Posterior vena cava (tissue), 2 donors: ENCODE measurements at regions not wholly inside any gene's neighbourhood (a gene's known extent, or its start where the extent isn't known, plus 50 kb on each side); places are given as distances from the start of the nearest gene placed in this dataset.
"Not testable (repeated sequence)": the region's sequence is repeated elsewhere in the genome, so short reads cannot be mapped to it uniquely, and the experiment has no call there.

Source experiments
- DNase-seq: peaks from one replicate; pipeline ENCODE4 v3.0.0-alpha.2; 2020; ENCODE audit warnings: low spot score
- intact Hi-C, 2 donors: fragments of 100-400 bp; cut with DNase I; formaldehyde crosslinking; loops; one replicate each; pipeline versions ENCODE4 v1.14.1 to v1.14.2; 2022 to 2023
- donor health status: DM: yes; HTN: yes; CAD: no.
- donor health status: DM: yes; HTN: yes; CAD: no.

GRCh38 chr4:189664693-189665250 lies 275.9 kb upstream of the FRG1 start:
- intact Hi-C loops, result no loop called here
- DNase-seq, result no peak

GRCh38 chr4:189665712-189666305 lies 274.9 kb upstream of the FRG1 start:
- intact Hi-C loops, result not testable (repeated sequence)

GRCh38 chr4:189667386-189667785 lies 273.3 kb upstream of the FRG1 start:
- DNase-seq, intact Hi-C loops: not testable (repeated sequence)

More at GRCh38 chr4:189665712-189666305, 274.9 kb upstream of the FRG1 start:
- DNase-seq, result not testable (repeated sequence)

GRCh38 chr4:189697675-189698245 lies 242.9 kb upstream of the FRG1 start:
- intact Hi-C loops, result not testable (repeated sequence)

DNA sequence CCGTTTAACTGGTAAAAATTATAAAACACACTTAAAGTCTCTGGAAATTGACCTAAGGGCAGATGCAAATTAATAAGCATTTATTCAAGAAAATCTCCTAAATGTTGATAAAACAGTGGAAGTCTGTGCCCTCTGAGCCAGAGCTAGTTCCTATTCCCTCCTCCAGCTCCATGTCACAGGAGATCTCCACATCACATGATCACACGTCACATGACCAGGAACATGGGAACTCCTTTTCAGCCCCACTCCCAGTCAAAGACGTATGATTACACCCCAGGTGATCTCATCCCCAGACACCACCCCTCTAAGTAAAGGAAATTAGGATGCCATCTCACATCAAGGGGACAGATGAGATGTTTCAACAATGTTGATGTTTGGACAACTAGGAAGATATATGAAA lies 237.7 kb upstream of the FRG1 start:
- DNase-seq, intact Hi-C loops: not testable (repeated sequence)

More at GRCh38 chr4:189697675-189698245, 242.9 kb upstream of the FRG1 start:
- not testable (repeated sequence) for DNase-seq

GRCh38 chr4:189706821-189707220 lies 233.9 kb upstream of the FRG1 start:
- DNase-seq, intact Hi-C loops: not testable (repeated sequence)

DNA sequence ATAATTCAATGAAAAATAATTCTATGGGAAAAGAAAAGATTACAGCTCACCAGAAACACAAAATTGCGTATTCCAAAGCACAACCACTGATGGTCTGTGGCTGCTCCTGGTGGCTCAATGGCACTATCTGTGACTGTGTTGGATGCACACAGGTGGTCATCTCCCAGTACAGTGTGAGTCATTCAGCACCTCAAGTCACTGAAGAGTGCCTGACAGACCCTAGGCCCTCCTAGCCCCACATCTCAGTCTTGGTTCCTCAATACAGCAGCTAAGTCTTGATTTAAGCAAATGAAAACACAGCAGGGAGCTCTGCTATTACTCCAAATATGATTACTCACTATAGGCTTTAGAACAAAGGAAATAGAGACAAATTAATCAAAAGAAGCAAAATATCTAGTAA lies 233.4 kb upstream of the FRG1 start:
- DNase-seq, intact Hi-C loops: not testable (repeated sequence)

DNA sequence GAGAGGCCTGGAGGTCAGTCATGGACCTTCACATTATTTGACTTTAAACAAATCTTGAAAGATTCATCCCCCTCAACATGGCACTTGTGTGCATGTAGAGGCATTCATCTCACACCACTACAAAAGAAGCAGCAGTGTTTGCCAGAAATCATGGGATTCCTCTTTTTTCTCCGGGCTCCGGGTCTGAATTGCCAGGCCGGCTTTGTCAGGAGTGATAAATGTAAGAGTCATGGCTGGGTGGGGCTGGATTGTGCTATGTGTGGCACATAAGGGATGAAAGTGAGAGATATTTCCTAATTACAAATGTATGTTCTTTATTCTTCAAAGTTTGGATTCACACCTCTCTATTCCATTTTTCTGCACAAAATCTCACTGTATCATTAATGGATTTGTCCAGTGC lies 228.7 kb upstream of the FRG1 start:
- intact Hi-C loops, DNase-seq: not testable (repeated sequence)

DNA sequence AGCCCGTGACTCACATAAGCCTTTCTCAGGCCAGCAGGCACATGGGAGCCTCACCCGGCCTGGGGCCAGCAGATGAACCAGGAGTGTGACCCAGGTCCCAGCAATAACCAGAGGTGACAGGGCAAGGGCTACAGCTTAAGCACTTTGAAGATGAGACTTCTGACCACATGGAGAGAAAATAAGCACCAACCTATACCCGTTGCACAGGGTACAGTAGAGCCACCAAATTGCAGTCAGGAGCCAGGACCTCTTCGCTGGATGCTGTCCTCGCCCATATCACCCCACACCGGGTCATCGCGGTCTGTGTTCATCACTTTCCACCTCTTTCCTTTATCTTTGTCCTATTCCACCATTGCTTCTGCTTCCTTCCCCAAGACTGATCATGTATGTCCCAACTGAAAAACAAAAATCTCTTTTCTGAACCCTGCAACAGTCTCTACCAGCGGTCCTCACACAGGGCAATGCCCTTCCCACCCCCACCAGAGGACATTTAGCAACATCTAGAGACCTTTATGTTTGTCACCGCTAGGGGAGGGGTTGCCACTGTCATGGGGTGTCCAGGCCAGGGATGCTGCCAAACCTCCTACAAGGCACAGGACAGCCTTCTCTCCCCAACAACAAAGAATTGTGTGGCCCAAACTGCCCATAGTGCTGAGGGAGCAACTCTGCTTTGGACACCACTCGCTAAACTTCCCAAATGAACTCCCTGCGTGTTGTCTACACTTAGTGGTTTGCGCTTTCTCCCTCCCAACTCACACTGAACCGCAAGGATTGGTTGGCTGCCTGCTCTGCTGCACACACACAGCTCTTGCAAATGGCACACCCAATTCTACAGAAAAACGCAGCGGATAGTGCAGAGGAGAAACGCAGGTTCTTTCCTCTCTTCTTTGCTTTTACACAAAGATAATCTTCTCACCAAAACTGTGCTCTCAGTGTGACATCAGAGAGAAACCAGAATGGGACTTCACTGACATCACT lies 219.4 kb upstream of the FRG1 start:
- intact Hi-C loops, DNase-seq: not testable (repeated sequence)

GRCh38 chr4:189722324-189723003 lies 218.2 kb upstream of the FRG1 start:
- DNase-seq, intact Hi-C loops: not testable (repeated sequence)

DNA sequence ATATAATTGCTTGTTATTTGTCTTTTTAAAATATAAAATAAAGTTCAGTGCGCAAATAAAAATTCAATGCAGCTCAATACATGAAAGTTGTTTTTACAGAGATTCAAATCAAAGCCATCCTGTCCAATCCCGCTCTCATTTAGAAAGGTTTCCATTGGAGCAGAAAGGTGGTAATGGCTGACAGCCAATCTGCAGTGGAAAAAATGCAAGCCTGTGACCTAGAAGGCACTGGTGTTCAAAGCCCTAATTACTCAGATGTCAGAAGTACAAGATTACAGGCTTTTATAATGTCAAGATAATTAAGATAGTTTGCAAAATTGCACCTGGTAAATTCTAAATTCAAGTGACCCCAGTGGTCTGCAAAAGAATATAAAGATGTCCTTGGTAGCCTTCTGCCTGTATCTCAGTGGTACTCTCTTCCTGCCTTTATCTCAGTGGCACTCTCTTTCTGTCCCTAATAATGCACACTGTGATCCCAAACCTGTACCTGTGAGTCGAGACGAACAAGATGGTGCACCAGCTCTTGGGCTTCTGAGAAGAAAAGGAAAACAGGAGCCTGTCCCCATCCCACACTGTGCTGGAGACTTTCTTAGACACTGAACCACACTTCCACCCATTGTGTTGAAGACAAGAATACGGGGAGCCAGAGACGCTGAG lies 212.6 kb upstream of the FRG1 start:
- DNase-seq, intact Hi-C loops: not testable (repeated sequence)

DNA sequence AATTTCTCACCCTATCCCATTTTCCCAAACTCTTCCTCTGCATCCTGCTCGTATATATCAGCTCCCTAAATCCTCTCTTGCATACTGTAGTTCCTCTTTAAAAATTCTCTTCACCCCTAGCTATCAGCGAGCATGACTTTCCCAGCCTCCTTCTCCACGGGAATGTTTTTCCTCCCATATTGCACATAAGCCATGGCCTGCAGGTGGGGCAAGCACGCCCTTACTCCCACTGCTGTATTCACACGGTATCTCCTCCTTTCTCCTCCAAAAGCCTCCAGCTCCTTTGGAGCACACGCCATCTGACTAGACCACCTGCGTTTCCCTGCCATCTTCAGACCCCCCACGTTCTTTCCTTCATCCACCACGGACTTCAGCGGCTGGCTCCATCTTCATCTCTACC lies 208.7 kb upstream of the FRG1 start:
- DNase-seq, intact Hi-C loops: not testable (repeated sequence)

- intact Hi-C loops, DNase-seq: not testable (repeated sequence)
Measured at GRCh38 chr4:189733507-189733906, 207.2 kb upstream of the FRG1 start.

- intact Hi-C loops, result not testable (repeated sequence)
Measured at GRCh38 chr4:189734648-189735267, 205.9 kb upstream of the FRG1 start.

GRCh38 chr4:189736656-189737055 lies 204.0 kb upstream of the FRG1 start:
- DNase-seq, intact Hi-C loops: not testable (repeated sequence)

More at GRCh38 chr4:189734648-189735267, 205.9 kb upstream of the FRG1 start:
- not testable (repeated sequence) for DNase-seq

DNA sequence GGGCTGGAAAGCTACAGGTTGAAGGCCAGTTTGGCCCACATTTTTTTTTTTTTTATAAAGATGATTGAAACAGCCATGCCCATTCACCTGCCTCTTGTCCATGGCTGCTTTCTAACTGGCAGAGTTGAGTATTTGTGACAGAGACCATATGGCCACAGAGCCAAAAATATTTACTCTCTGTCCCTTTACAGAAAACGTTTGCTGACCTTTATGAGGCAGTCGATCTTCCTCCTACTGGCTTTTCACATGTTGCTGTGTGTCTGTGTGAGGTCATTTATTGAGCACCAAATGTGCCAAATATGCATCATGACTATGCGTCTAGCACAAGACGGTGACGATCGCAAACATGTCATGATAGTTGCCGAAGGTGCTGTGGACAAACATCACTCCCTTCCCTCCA lies 200.6 kb upstream of the FRG1 start:
- DNase-seq, intact Hi-C loops: not testable (repeated sequence)

DNA sequence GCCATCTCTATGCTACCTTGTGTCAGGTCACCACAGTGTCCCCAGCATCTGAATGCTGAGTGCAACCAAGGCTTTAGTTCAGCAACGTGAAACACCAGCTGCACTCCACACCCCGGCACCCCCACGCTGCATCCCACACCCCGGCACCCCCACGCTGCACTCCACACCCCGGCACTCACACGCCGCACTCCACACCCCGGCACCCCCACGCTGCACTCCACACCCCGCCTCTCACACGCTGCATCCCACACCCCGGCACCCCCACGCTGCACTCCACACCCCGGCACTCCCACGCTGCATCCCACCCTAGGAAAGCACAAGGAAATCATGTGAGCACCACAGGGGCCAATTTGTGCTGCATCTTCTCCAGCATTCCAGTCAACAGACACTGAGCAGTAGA lies 199.8 kb upstream of the FRG1 start:
- intact Hi-C loops, result no loop called here
- no peak for DNase-seq

GRCh38 chr4:189753092-189753491 lies 187.6 kb upstream of the FRG1 start:
- intact Hi-C loops, DNase-seq: not testable (repeated sequence)
